Fibroblast of gingiva (primary cell): ENCODE measurements at regions not wholly inside any gene's neighbourhood (a gene's known extent, or its start where the extent isn't known, plus 50 kb on each side); places are given as distances from the start of the nearest gene placed in this dataset.
"Not testable (repeated sequence)": the region's sequence is repeated elsewhere in the genome, so short reads cannot be mapped to it uniquely, and the experiment has no call there.

ENCODE experiments used
- DNase-seq: peaks from one replicate; pipeline ENCODE4 v3.0.0-alpha.2; 2011; ENCODE audit warnings: low read depth

GRCh38 chr21:28181730-28182129 is 810.9 kb downstream of the LTN1 start:
- DNase-seq = no peak

- DNase-seq = no peak
These were observed 813.5 kb downstream of the LTN1 start for GRCh38 chr21:28179136-28179535.

- DNase-seq = no peak
These were observed 815.6 kb downstream of the LTN1 start for GRCh38 chr21:28177124-28177523.

- no peak for DNase-seq
These were observed 818.0 kb downstream of the LTN1 start for GRCh38 chr21:28174701-28175100.

- no peak for DNase-seq
These were observed 818.7 kb downstream of the LTN1 start for GRCh38 chr21:28174006-28174405.

GRCh38 chr21:28172376-28172775 is 820.3 kb downstream of the LTN1 start:
- no peak for DNase-seq

- no peak for DNase-seq
These were observed 825.3 kb downstream of the LTN1 start for GRCh38 chr21:28167366-28167765.

- not testable (repeated sequence) for DNase-seq
These were observed 828.2 kb downstream of the LTN1 start for GRCh38 chr21:28164519-28164918.

GRCh38 chr21:28162052-28162451 is 830.6 kb downstream of the LTN1 start:
- not testable (repeated sequence) for DNase-seq

GRCh38 chr21:28160378-28160777 is 832.3 kb downstream of the LTN1 start:
- DNase-seq = peak; percentile 66

GRCh38 chr21:28159396-28159795 is 833.3 kb downstream of the LTN1 start:
- no peak for DNase-seq

- no peak for DNase-seq
These were observed 836.1 kb downstream of the LTN1 start for GRCh38 chr21:28156590-28156989.

- DNase-seq = peak; percentile 18
These were observed 838.6 kb downstream of the LTN1 start for GRCh38 chr21:28154121-28154520.

GRCh38 chr21:28152732-28153131 is 839.9 kb downstream of the LTN1 start:
- peak; percentile 47 for DNase-seq

- DNase-seq = no peak
These were observed 840.9 kb downstream of the LTN1 start for GRCh38 chr21:28151758-28152157.

GRCh38 chr21:28150778-28151177 is 841.9 kb downstream of the LTN1 start:
- DNase-seq = peak; percentile 26

- DNase-seq = peak; percentile 12
These were observed 844.1 kb downstream of the LTN1 start for GRCh38 chr21:28148400-28149064.

GRCh38 chr21:28144653-28145052 is 848.0 kb downstream of the LTN1 start:
- DNase-seq = no peak

GRCh38 chr21:28144089-28144488 is 848.6 kb downstream of the LTN1 start:
- DNase-seq = no peak

- DNase-seq = peak; percentile 77
These were observed 850.0 kb downstream of the LTN1 start for GRCh38 chr21:28142697-28143096.

GRCh38 chr21:28138272-28138671 is 854.4 kb downstream of the LTN1 start:
- no peak for DNase-seq

- DNase-seq = no peak
These were observed 855.9 kb downstream of the LTN1 start for GRCh38 chr21:28136656-28137255.

GRCh38 chr21:28135646-28136045 is 857.0 kb downstream of the LTN1 start:
- no peak for DNase-seq

GRCh38 chr21:28133116-28133515 is 859.6 kb downstream of the LTN1 start:
- peak; percentile 42 for DNase-seq
